ENCODE measurements at regions not wholly inside any gene's neighbourhood (a gene's known extent, or its start where the extent isn't known, plus 50 kb on each side); places are given as distances from the start of the nearest gene placed in this dataset.

GRCh38 chr13:82912564-82912963 lies 969.7 kb downstream of the SLITRK1 start:
- TF ChIP-seq CTCF (IDR thresholded peaks at IDR 0.05) = no peak
- WGBS (ENCODE audit: insufficient coverage) = no CpG with 5 or more reads among the region's 3 CpGs
- intact Hi-C loops (cut with micrococcal nuclease) = no loop called here
- no peak overlapping the region for H2AFZ ChIP-seq (ENCODE audit: insufficient read depth, low read depth, low read length, poor library complexity, severe bottlenecking)
- H3K9me3 Mint-ChIP-seq = peaks cover 0 to 13% (median 2%) of the 10 kb centered on the region in 7 donors
- DNase-seq = no peak
- H3K27me3 Mint-ChIP-seq (ENCODE audit: low read depth in 3 of 3) = no peaks in the 10 kb centered on the region
- no peaks in the 10 kb centered on the region for H4K20me1 ChIP-seq (ENCODE audit: insufficient read depth, low read length)
- no peak overlapping the region for H3K9ac ChIP-seq (ENCODE audit: insufficient read depth, low read length, poor library complexity, severe bottlenecking)
- no peaks in the 10 kb centered on the region for H3K79me2 ChIP-seq (ENCODE audit: insufficient read depth, low read length)
- H3K9me3 ChIP-seq (replicated peaks in 1 of 2; ENCODE audit: control insufficient read depth in 1 of 2, insufficient read depth in 1 of 2, low read length in 2 of 2) = no peaks in the 10 kb centered on the region
- no peaks in the 10 kb centered on the region for H3K4me1 Mint-ChIP-seq
- no peak overlapping the region for H3K4me2 ChIP-seq (replicated peaks; ENCODE audit: extremely low read depth, low read length, poor library complexity, severe bottlenecking)
- H3K27me3 ChIP-seq (ENCODE audit: control insufficient read depth in 2 of 2, insufficient read depth in 2 of 2, low read length in 2 of 2) = no peaks in the 10 kb centered on the region
- no peaks in the 10 kb centered on the region for H3K4me1 ChIP-seq (ENCODE audit: control insufficient read depth in 1 of 2, insufficient read depth in 2 of 2, low read length in 2 of 2)
- no peak overlapping the region for H3K27ac ChIP-seq (ENCODE audit: low read depth in 1 of 2, low read length in 2 of 2)
- H3K4me3 Mint-ChIP-seq = no peak overlapping the region
- no peaks in the 10 kb centered on the region for H3K36me3 ChIP-seq (replicated peaks in 1 of 2; ENCODE audit: control insufficient read depth in 1 of 2, insufficient read depth in 2 of 2, low read length in 2 of 2)
- H3K36me3 Mint-ChIP-seq = no peaks in the 10 kb centered on the region
- H3K27ac Mint-ChIP-seq = no peak overlapping the region
- no peak overlapping the region for H3K4me3 ChIP-seq (replicated peaks in 1 of 3; ENCODE audit: low read depth in 2 of 3, low read length in 3 of 3)

- Mint-ChIP-seq H3K27me3 (ENCODE audit: low read depth in 3 of 3) (no peaks in the 10 kb centered on the region), H3K4me1 (no peaks in the 10 kb centered on the region), H3K9me3 (peaks cover 0 to 6% (median 2%) of the 10 kb centered on the region in 7 donors), H3K4me3 (no peak overlapping the region), H3K36me3 (no peaks in the 10 kb centered on the region), H3K27ac (no peak overlapping the region)
- no peak for DNase-seq
- no peaks in the 10 kb centered on the region for H3K27me3 ChIP-seq (ENCODE audit: control insufficient read depth in 2 of 2, insufficient read depth in 2 of 2, low read length in 2 of 2)
- no peak for TF ChIP-seq CTCF (IDR thresholded peaks at IDR 0.05)
- no CpG with 5 or more reads among the region's 2 CpGs for WGBS (ENCODE audit: insufficient coverage)
- H3K27ac ChIP-seq (ENCODE audit: low read depth in 1 of 2, low read length in 2 of 2) = no peak overlapping the region
- H4K20me1 ChIP-seq (ENCODE audit: insufficient read depth, low read length) = no peaks in the 10 kb centered on the region
- no peaks in the 10 kb centered on the region for H3K79me2 ChIP-seq (ENCODE audit: insufficient read depth, low read length)
- no peak overlapping the region for H3K4me2 ChIP-seq (replicated peaks; ENCODE audit: extremely low read depth, low read length, poor library complexity, severe bottlenecking)
- H2AFZ ChIP-seq (ENCODE audit: insufficient read depth, low read depth, low read length, poor library complexity, severe bottlenecking) = no peak overlapping the region
- no peaks in the 10 kb centered on the region for H3K4me1 ChIP-seq (ENCODE audit: control insufficient read depth in 1 of 2, insufficient read depth in 2 of 2, low read length in 2 of 2)
- no peaks in the 10 kb centered on the region for H3K9me3 ChIP-seq (replicated peaks in 1 of 2; ENCODE audit: control insufficient read depth in 1 of 2, insufficient read depth in 1 of 2, low read length in 2 of 2)
- H3K4me3 ChIP-seq (replicated peaks in 1 of 3; ENCODE audit: low read depth in 2 of 3, low read length in 3 of 3) = no peak overlapping the region
- no peaks in the 10 kb centered on the region for H3K36me3 ChIP-seq (replicated peaks in 1 of 2; ENCODE audit: control insufficient read depth in 1 of 2, insufficient read depth in 2 of 2, low read length in 2 of 2)
- H3K9ac ChIP-seq (ENCODE audit: insufficient read depth, low read length, poor library complexity, severe bottlenecking) = no peak overlapping the region
- intact Hi-C loops (cut with micrococcal nuclease) = no loop called here
These were observed 977.2 kb downstream of the SLITRK1 start for GRCh38 chr13:82905071-82905470.

All from CD14-positive monocyte (primary cell).